NCI-H510A treated with DMSO at 0.1 percent for 48 hours (cell line): ENCODE measurements at regions not wholly inside any gene's neighbourhood (a gene's known extent, or its start where the extent isn't known, plus 50 kb on each side); places are given as distances from the start of the nearest gene placed in this dataset.
"Not testable (repeated sequence)": the region's sequence is repeated elsewhere in the genome, so short reads cannot be mapped to it uniquely, and the experiment has no call there.

Experiments
- DNase-seq: peaks from one replicate; lab custom pipeline; 2025; lab: John Stamatoyannopoulos, UW

- DNase-seq: no peak
Observed at GRCh38 chr2:16972276-16972675, 306.6 kb upstream of the CYRIA start.

- DNase-seq: peak; percentile 76
Observed at GRCh38 chr2:16971722-16972234, 306.1 kb upstream of the CYRIA start.

- DNase-seq: not testable (repeated sequence)
Observed at GRCh38 chr2:16970948-16971347, 305.3 kb upstream of the CYRIA start.

- DNase-seq: no peak
Observed at GRCh38 chr2:16962505-16962904, 296.9 kb upstream of the CYRIA start.

- no peak for DNase-seq
Observed at GRCh38 chr2:16960579-16960978, 294.9 kb upstream of the CYRIA start.

GRCh38 chr2:16958266-16958665, 292.6 kb upstream of the CYRIA start:
- DNase-seq: no peak

- DNase-seq: no peak
Observed at GRCh38 chr2:16952805-16953204, 287.2 kb upstream of the CYRIA start.

GRCh38 chr2:16952368-16952767, 286.7 kb upstream of the CYRIA start:
- no peak for DNase-seq

GRCh38 chr2:16950436-16950835, 284.8 kb upstream of the CYRIA start:
- no peak for DNase-seq

GRCh38 chr2:16948710-16949109, 283.1 kb upstream of the CYRIA start:
- DNase-seq: no peak

GRCh38 chr2:16948053-16948452, 282.4 kb upstream of the CYRIA start:
- peak; percentile 54 for DNase-seq

- DNase-seq: no peak
Observed at GRCh38 chr2:16943279-16943958, 277.8 kb upstream of the CYRIA start.

- DNase-seq: no peak
Observed at GRCh38 chr2:16940214-16940613, 274.6 kb upstream of the CYRIA start.

GRCh38 chr2:16939771-16940170, 274.1 kb upstream of the CYRIA start:
- no peak for DNase-seq

- DNase-seq: no peak
Observed at GRCh38 chr2:16933355-16933754, 267.7 kb upstream of the CYRIA start.

- no peak for DNase-seq
Observed at GRCh38 chr2:16932826-16933225, 267.2 kb upstream of the CYRIA start.

- DNase-seq: no peak
Observed at GRCh38 chr2:16931441-16931840, 265.8 kb upstream of the CYRIA start.

GRCh38 chr2:16927398-16927797, 261.8 kb upstream of the CYRIA start:
- DNase-seq: no peak

- DNase-seq: no peak
Observed at GRCh38 chr2:16925145-16925544, 259.5 kb upstream of the CYRIA start.

- not testable (repeated sequence) for DNase-seq
Observed at GRCh38 chr2:16915341-16915755, 249.7 kb upstream of the CYRIA start.

- DNase-seq: no peak
Observed at GRCh38 chr2:16911746-16912145, 246.1 kb upstream of the CYRIA start.

GRCh38 chr2:16908656-16909055, 243.0 kb upstream of the CYRIA start:
- no peak for DNase-seq

GRCh38 chr2:16907645-16908282, 242.1 kb upstream of the CYRIA start:
- no peak for DNase-seq

- DNase-seq: not testable (repeated sequence)
Observed at GRCh38 chr2:16905325-16905724, 239.7 kb upstream of the CYRIA start.
